Stimulated activated naive CD8-positive, alpha-beta T cell treated with anti-CD3 and anti-CD28 coated beads, Interleukin-15, Interleukin-2, amounts not matched to agents 100 ng/mL and 50 ng/mL, for 24 hours (primary cell): ENCODE measurements at regions not wholly inside any gene's neighbourhood (a gene's known extent, or its start where the extent isn't known, plus 50 kb on each side); places are given as distances from the start of the nearest gene placed in this dataset.
"Not testable (repeated sequence)": the region's sequence is repeated elsewhere in the genome, so short reads cannot be mapped to it uniquely, and the experiment has no call there.

ENCODE experiments used
- H3K27ac Mint-ChIP-seq: one replicate; pipeline ENCODE4 v1.8.0; 2021; ENCODE audit warnings: mild to moderate bottlenecking, mixed read lengths
- H3K27me3 Mint-ChIP-seq: one replicate; pipeline ENCODE4 v1.8.0; 2021; ENCODE audit warnings: mixed read lengths
- H3K36me3 Mint-ChIP-seq: one replicate; pipeline ENCODE4 v1.8.0; 2021; ENCODE audit warnings: low read depth, mixed read lengths
- H3K4me1 Mint-ChIP-seq: one replicate; pipeline ENCODE4 v1.8.0; 2021; ENCODE audit warnings: low read depth, mixed read lengths
- H3K4me3 Mint-ChIP-seq: one replicate; pipeline ENCODE4 v1.8.0; 2021; ENCODE audit warnings: mild to moderate bottlenecking, mixed read lengths
- H3K9me3 Mint-ChIP-seq: one replicate; pipeline ENCODE4 v1.8.0; 2021; ENCODE audit warnings: mixed read lengths

- not testable (repeated sequence) for H3K36me3 Mint-ChIP-seq, H3K27me3 Mint-ChIP-seq, H3K27ac Mint-ChIP-seq, H3K4me3 Mint-ChIP-seq, H3K9me3 Mint-ChIP-seq, H3K4me1 Mint-ChIP-seq
Observed at GRCh38 chr16:16448423-16448822, 69.5 kb downstream of the NPIPA7 start.

DNA sequence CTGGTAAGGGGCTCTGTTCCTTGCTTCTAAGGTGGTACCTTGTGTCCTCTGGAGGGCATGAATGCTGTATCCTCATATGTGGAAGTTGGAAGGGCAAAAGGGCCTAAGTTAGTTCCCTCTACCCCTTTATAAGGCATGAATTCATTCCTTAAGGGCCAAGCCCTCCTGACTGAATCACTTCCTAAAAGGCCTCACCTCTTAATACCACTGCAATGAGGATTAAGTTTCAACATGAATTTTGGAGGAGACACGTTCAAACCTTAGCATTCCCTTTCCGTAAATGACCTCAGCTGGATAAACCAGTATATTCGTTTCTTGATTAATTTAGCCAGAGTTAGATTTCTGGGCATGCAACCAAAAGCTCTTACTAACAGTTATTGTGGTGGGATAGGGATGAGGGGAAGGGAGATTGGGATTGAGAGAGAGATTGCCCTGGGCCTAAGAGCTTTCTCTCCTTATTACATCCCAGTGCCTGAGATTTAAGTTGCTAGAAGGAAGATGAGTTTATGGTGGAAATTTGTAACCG is 70.8 kb downstream of the NPIPA7 start:
- not testable (repeated sequence) for H3K4me3 Mint-ChIP-seq, H3K27me3 Mint-ChIP-seq, H3K27ac Mint-ChIP-seq, H3K9me3 Mint-ChIP-seq, H3K36me3 Mint-ChIP-seq, H3K4me1 Mint-ChIP-seq

- not testable (repeated sequence) for H3K9me3 Mint-ChIP-seq, H3K27me3 Mint-ChIP-seq, H3K4me1 Mint-ChIP-seq
Observed at GRCh38 chr16:16451721-16452410, 72.9 kb downstream of the NPIPA7 start.

GRCh38 chr16:16458579-16458978 is 79.6 kb downstream of the NPIPA7 start:
- not testable (repeated sequence) for H3K9me3 Mint-ChIP-seq, H3K4me1 Mint-ChIP-seq, H3K36me3 Mint-ChIP-seq, H3K27me3 Mint-ChIP-seq, H3K27ac Mint-ChIP-seq, H3K4me3 Mint-ChIP-seq

More at GRCh38 chr16:16451721-16452410, 72.9 kb downstream of the NPIPA7 start:
- H3K36me3 Mint-ChIP-seq, H3K27ac Mint-ChIP-seq, H3K4me3 Mint-ChIP-seq: not testable (repeated sequence)

DNA sequence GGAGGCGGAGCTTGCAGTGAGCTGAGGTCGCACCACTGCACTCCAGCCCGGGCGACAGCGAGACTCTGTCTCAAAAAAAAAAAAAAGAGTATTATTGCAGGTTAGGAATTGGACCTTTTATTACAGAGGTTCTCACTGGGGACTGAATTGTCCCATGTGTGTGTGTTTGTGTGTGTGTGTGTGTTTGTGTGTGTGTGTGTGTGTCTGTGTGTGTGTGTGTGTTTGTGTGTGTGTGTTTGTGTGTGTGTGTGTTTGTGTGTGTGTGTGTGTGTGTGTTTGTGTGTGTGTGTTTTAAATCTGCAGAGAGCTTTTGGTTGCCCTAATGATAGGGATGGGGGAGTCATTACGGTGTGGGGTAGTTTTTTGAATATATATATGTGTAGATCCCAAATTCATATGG is 84.9 kb downstream of the NPIPA7 start:
- H3K27me3 Mint-ChIP-seq, H3K4me3 Mint-ChIP-seq, H3K36me3 Mint-ChIP-seq, H3K9me3 Mint-ChIP-seq, H3K27ac Mint-ChIP-seq, H3K4me1 Mint-ChIP-seq: not testable (repeated sequence)

DNA sequence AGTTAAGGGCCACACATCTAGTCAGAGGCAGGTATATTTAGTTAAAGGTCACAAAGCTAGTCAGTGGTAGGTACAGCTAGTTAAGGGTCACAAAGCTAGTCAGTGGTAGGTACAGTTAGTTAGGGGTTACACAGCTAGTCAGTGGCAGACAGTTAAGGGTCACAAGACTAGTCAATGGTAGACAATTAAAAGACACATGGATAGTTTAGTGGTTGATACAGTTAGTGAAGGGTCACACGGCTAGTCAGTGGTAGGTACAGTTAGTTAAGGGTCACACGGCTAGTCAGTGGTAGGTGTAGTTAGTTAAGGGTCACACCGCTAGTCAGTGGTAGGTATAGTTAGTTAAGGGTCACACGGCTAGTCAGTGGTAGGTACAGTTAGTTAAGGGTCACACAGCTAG is 110.0 kb downstream of the NPIPA7 start:
- H3K4me1 Mint-ChIP-seq, H3K27me3 Mint-ChIP-seq, H3K9me3 Mint-ChIP-seq, H3K36me3 Mint-ChIP-seq, H3K4me3 Mint-ChIP-seq, H3K27ac Mint-ChIP-seq: not testable (repeated sequence)

DNA sequence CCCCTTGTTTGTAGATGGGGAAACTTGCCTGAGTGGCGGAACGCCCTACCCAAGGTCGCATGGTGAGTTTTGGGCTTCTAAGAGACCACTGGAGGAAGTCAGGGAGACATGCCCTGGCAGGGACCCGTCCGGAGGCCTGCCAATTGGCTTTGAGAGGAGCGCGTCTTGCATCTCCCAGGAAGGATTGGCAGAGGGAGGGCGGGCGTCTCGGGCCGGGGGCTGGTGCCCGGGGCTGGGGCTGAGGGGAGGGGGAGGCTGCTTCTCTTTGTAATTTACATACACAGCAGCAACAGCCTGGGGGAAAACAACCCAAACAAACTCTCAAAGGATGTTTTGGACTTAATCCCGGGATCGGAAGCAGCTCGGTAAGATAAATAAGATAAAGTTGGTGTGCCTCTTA is 110.5 kb downstream of the NPIPA7 start:
- not testable (repeated sequence) for H3K27me3 Mint-ChIP-seq, H3K4me1 Mint-ChIP-seq, H3K36me3 Mint-ChIP-seq, H3K27ac Mint-ChIP-seq, H3K9me3 Mint-ChIP-seq, H3K4me3 Mint-ChIP-seq

DNA sequence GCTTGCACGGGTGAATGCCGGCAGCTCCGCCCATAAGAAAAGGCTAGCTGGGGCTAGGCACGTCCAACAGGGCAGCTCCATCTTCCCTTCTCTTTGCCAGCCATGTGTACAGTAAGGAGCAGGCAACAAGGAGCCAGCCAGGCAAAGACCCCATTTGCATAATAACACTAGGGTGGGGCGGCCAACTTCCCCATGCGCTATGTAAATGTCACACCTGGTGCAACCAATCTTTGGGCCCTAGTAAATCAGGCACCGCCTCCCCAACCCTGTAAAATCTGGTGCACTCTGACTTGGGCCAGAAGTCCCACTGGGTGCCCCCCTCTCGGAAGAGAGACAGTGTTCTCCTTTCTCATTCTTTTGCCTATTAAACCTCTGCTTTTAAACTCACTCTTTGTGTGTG is 115.2 kb downstream of the NPIPA7 start:
- not testable (repeated sequence) for H3K4me1 Mint-ChIP-seq, H3K4me3 Mint-ChIP-seq, H3K27ac Mint-ChIP-seq, H3K27me3 Mint-ChIP-seq, H3K36me3 Mint-ChIP-seq, H3K9me3 Mint-ChIP-seq

DNA sequence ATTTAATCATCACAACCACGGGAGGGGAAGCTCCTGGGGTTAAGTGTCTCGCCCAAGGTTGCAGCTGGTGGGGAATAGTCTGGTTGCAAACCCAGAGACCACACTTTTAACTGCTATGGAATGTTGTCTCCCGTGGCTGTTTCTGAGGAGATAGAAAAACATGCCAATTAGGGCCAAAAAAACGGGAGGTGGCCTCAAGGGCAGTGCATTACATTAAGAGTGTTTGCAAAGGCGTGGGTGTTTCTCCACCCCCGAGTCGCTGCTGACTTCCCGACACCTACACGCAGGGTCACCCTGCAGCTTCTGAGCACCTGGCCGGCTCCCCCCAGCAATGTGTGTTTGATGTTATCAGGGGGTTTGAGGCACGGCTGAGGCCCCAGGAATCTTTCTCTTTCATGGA is 116.1 kb downstream of the NPIPA7 start:
- not testable (repeated sequence) for H3K27ac Mint-ChIP-seq, H3K4me1 Mint-ChIP-seq, H3K36me3 Mint-ChIP-seq, H3K4me3 Mint-ChIP-seq, H3K27me3 Mint-ChIP-seq, H3K9me3 Mint-ChIP-seq

- H3K27ac Mint-ChIP-seq, H3K9me3 Mint-ChIP-seq, H3K4me1 Mint-ChIP-seq, H3K4me3 Mint-ChIP-seq, H3K27me3 Mint-ChIP-seq, H3K36me3 Mint-ChIP-seq: not testable (repeated sequence)
Observed at GRCh38 chr16:16499875-16500274, 120.9 kb downstream of the NPIPA7 start.

DNA sequence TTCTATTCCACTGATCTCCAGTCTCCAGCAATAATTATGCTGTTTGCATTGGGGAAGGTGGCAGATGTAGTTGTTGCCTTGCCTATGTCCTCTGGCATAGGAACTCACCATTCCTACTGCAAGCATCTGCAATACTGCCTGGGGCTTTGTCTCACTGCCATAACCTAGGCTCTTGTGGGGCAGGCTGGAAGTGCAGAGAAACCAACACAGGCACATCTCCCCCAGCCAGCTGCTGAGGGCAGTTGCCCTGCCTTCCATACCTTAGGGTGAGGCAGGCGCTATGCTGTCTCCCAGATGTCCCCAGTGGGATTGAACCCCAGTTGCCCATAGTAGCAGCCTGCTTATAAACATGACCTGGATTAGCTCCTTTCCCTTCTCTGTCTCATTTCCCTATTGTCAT is 128.1 kb downstream of the NPIPA7 start:
- not testable (repeated sequence) for H3K9me3 Mint-ChIP-seq, H3K27me3 Mint-ChIP-seq, H3K27ac Mint-ChIP-seq, H3K4me3 Mint-ChIP-seq, H3K4me1 Mint-ChIP-seq, H3K36me3 Mint-ChIP-seq

- H3K9me3 Mint-ChIP-seq, H3K27ac Mint-ChIP-seq, H3K4me1 Mint-ChIP-seq, H3K4me3 Mint-ChIP-seq, H3K27me3 Mint-ChIP-seq, H3K36me3 Mint-ChIP-seq: not testable (repeated sequence)
Observed at GRCh38 chr16:16508344-16508743, 129.4 kb downstream of the NPIPA7 start.

- H3K27ac Mint-ChIP-seq, H3K9me3 Mint-ChIP-seq, H3K36me3 Mint-ChIP-seq, H3K27me3 Mint-ChIP-seq, H3K4me3 Mint-ChIP-seq, H3K4me1 Mint-ChIP-seq: not testable (repeated sequence)
Observed at GRCh38 chr16:16519395-16519794, 140.5 kb downstream of the NPIPA7 start.

- H3K9me3 Mint-ChIP-seq, H3K4me1 Mint-ChIP-seq: not testable (repeated sequence)
Observed at GRCh38 chr16:16521239-16522002, 142.5 kb downstream of the NPIPA7 start.

GRCh38 chr16:16526998-16527397 is 148.1 kb downstream of the NPIPA7 start:
- H3K36me3 Mint-ChIP-seq, H3K27me3 Mint-ChIP-seq, H3K9me3 Mint-ChIP-seq, H3K4me3 Mint-ChIP-seq, H3K27ac Mint-ChIP-seq, H3K4me1 Mint-ChIP-seq: not testable (repeated sequence)

More at GRCh38 chr16:16521239-16522002, 142.5 kb downstream of the NPIPA7 start:
- H3K36me3 Mint-ChIP-seq, H3K27ac Mint-ChIP-seq, H3K4me3 Mint-ChIP-seq, H3K27me3 Mint-ChIP-seq: not testable (repeated sequence)

DNA sequence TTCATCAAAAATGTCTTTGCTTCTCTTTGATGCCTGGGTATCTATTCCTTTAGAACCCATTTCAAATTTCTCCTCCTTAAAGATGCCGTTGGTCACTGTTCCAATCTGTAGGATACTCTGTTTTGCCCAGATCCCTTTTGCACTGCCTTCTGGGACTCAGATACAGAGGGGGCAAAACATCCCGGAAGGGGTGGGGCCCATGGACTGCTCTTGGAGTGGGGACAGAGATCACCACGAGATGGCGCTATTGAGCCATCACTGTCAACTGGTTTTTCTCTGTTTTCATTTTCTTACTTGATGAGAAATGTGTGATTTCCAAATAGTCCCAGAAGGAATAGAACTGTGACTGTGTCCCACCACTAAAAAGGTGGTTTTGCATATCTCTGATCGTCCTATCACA is 151.8 kb downstream of the NPIPA7 start:
- H3K4me1 Mint-ChIP-seq: not testable (repeated sequence)

More for the DNA sequence above, 151.8 kb downstream of the NPIPA7 start:
- not testable (repeated sequence) for H3K27ac Mint-ChIP-seq, H3K4me3 Mint-ChIP-seq, H3K9me3 Mint-ChIP-seq, H3K27me3 Mint-ChIP-seq, H3K36me3 Mint-ChIP-seq
